ENCODE measurements at regions not wholly inside any gene's neighbourhood (a gene's known extent, or its start where the extent isn't known, plus 50 kb on each side); places are given as distances from the start of the nearest gene placed in this dataset.

DNA sequence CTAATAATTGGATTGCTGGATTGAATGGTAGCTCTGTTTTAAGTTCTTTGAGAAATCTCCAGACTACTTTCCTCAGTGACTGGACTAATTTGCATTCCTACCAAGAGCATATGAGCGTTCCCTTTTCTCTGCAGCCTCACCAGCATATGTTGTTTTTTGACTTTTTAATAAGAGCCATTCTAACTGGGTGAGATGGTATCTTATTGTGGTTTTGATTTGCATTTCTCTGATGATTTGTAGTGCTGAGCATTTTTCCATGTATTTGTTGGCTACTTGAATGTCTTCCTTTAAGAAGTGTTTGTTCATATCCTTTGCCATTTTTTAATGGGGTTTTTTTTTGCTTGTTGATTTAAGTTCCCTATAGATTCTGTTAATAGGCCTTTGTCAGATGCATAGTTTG lies 94.7 kb upstream of the AHI1 start:
- H3K4me3 Mint-ChIP-seq = no peak overlapping the region
- peaks cover 0 to 10% of the 10 kb centered on the region in 2 donors for H3K9me3 Mint-ChIP-seq
- H3K4me1 ChIP-seq (ENCODE audit: control insufficient read depth, insufficient read depth, low read length) = no peaks in the 10 kb centered on the region
- no peaks in the 10 kb centered on the region for H3K27me3 ChIP-seq (ENCODE audit: control insufficient read depth, insufficient read depth, low read length)
- intact Hi-C loops (cut with micrococcal nuclease) = no loop called here
- TF ChIP-seq, protein P1, sequence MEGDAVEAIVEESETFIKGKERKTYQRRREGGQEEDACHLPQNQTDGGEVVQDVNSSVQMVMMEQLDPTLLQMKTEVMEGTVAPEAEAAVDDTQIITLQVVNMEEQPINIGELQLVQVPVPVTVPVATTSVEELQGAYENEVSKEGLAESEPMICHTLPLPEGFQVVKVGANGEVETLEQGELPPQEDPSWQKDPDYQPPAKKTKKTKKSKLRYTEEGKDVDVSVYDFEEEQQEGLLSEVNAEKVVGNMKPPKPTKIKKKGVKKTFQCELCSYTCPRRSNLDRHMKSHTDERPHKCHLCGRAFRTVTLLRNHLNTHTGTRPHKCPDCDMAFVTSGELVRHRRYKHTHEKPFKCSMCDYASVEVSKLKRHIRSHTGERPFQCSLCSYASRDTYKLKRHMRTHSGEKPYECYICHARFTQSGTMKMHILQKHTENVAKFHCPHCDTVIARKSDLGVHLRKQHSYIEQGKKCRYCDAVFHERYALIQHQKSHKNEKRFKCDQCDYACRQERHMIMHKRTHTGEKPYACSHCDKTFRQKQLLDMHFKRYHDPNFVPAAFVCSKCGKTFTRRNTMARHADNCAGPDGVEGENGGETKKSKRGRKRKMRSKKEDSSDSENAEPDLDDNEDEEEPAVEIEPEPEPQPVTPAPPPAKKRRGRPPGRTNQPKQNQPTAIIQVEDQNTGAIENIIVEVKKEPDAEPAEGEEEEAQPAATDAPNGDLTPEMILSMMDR (IDR thresholded peaks at IDR 0.05) = no peak
- no peaks in the 10 kb centered on the region for H3K27me3 Mint-ChIP-seq (ENCODE audit: low read depth in 2 of 2)
- no peaks in the 10 kb centered on the region for H3K9me3 ChIP-seq (ENCODE audit: control insufficient read depth, insufficient read depth, low read length)
- no peaks in the 10 kb centered on the region for H3K36me3 ChIP-seq (ENCODE audit: control insufficient read depth, insufficient read depth, low read length)
- DNase-seq = no peak
- 83% methylated on average over 1 of the region's 1 CpG for WGBS (ENCODE audit: insufficient coverage)
- no peak overlapping the region for H3K27ac ChIP-seq (ENCODE audit: low read length)
- no peak overlapping the region for H3K27ac Mint-ChIP-seq
- no peaks in the 10 kb centered on the region for H3K36me3 Mint-ChIP-seq
- H3K4me1 Mint-ChIP-seq = peaks cover 2 to 11% of the 10 kb centered on the region in 2 donors
- ATAC-seq = no peak
- no peak overlapping the region for H3K4me3 ChIP-seq (ENCODE audit: low read length)

DNA sequence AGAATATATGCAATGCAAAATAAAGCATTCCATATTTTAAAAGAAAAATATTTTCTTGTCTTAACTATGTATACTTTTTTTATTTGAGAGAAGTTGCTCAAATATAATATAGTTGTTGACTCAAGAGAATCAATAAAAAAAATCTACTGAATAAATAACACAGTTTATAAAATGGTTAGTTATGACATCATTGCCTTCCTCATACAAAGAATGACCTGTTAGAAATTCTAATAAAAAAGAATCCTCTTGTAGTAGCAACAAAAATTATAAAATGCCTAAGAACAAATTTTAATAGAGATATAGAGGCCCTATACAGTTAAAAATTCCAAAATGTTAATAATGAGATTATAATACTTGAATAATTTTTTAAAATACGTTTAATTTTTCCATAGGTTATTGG lies 96.5 kb upstream of the AHI1 start:
- H3K9me3 Mint-ChIP-seq = peaks cover 0 to 13% of the 10 kb centered on the region in 2 donors
- H3K36me3 Mint-ChIP-seq = peaks cover 9% of the 10 kb centered on the region
- H3K27me3 Mint-ChIP-seq (ENCODE audit: low read depth in 2 of 2) = no peaks in the 10 kb centered on the region
- no peaks in the 10 kb centered on the region for H3K9me3 ChIP-seq (ENCODE audit: control insufficient read depth, insufficient read depth, low read length)
- no peak overlapping the region for H3K4me3 Mint-ChIP-seq
- ATAC-seq (no peak), DNase-seq (no peak)
- no peak overlapping the region for H3K27ac ChIP-seq (ENCODE audit: low read length)
- no peaks in the 10 kb centered on the region for H3K36me3 ChIP-seq (ENCODE audit: control insufficient read depth, insufficient read depth, low read length)
- H3K27me3 ChIP-seq (ENCODE audit: control insufficient read depth, insufficient read depth, low read length) = no peaks in the 10 kb centered on the region
- no peaks in the 10 kb centered on the region for H3K4me1 ChIP-seq (ENCODE audit: control insufficient read depth, insufficient read depth, low read length)
- no peak overlapping the region for H3K27ac Mint-ChIP-seq
- H3K4me1 Mint-ChIP-seq = no peaks in the 10 kb centered on the region
- intact Hi-C loops (cut with micrococcal nuclease) = no loop called here
- WGBS (ENCODE audit: insufficient coverage) = 100% methylated on average over 1 of the region's 1 CpG
- no peak overlapping the region for H3K4me3 ChIP-seq (ENCODE audit: low read length)
- TF ChIP-seq, protein P1 (IDR thresholded peaks at IDR 0.05) = no peak

DNA sequence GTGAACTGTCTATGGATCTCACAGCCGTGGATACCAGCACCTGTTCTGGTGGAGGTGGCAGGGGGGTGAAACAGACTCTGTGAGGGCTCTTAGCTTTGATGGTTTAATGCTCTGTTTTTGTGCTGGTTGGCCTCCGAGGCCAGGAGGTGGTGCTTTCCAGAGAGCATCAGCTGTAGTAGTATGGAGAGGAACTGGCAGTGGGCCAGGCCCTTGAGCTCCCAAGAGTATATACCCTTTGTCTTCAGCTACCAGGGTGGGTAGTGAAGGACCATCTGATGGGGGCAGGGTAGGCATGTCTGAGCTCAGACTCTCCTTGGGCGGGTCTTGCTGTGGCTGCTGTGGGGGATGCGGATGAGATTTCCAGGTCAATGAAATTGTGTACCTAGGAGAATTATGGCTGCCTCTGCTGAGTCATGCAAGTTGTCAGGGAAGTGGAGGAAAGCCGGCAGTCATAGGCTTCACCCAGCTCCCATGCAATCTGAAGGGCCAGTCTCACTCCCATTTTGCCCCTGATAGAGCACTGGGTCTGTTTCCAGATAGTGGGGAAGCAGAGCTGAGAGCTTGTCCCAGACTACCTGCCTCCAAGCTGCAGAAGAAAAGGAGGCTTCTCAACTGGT lies 102.7 kb upstream of the AHI1 start:
- ATAC-seq = no peak
- no peaks in the 10 kb centered on the region for H3K36me3 ChIP-seq (ENCODE audit: control insufficient read depth, insufficient read depth, low read length)
- WGBS (ENCODE audit: insufficient coverage) = 91% methylated on average over 5 of the region's 5 CpGs
- Mint-ChIP-seq H3K9me3 (peaks cover 0 to 3% of the 10 kb centered on the region in 2 donors), H3K4me3 (no peak overlapping the region), H3K36me3 (peaks cover 18% of the 10 kb centered on the region), H3K4me1 (no peaks in the 10 kb centered on the region), H3K27ac (no peak overlapping the region), H3K27me3 (ENCODE audit: low read depth in 2 of 2) (no peaks in the 10 kb centered on the region)
- intact Hi-C loops (cut with micrococcal nuclease) = no loop called here
- no peak overlapping the region for H3K27ac ChIP-seq (ENCODE audit: low read length)
- H3K4me3 ChIP-seq (ENCODE audit: low read length) = no peak overlapping the region
- H3K9me3 ChIP-seq (ENCODE audit: control insufficient read depth, insufficient read depth, low read length) = no peaks in the 10 kb centered on the region
- no peaks in the 10 kb centered on the region for H3K4me1 ChIP-seq (ENCODE audit: control insufficient read depth, insufficient read depth, low read length)
- TF ChIP-seq, protein P1 (IDR thresholded peaks at IDR 0.05) = no peak
- DNase-seq = no peak
- H3K27me3 ChIP-seq (ENCODE audit: control insufficient read depth, insufficient read depth, low read length) = no peaks in the 10 kb centered on the region

DNA sequence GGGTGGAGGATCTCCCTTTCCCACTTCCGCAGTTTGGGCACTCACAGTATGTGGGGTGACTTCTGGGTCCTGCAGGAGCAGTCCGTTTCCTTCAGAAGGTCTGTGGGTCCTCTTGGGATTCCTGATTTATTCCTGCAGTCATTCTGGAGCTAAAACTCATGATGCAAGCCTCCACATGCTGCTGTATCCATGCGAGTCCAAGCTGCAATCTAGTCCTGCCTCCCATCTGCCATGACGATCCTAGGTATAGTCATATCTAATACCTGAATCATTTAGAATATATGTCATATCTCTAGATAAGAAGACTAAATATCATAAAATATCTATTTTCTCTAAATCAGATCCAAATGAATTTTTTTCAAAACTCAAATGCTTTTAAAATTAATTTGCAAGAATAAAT lies 103.4 kb upstream of the AHI1 start:
- no peak overlapping the region for H3K27ac ChIP-seq (ENCODE audit: low read length)
- H3K9me3 ChIP-seq (ENCODE audit: control insufficient read depth, insufficient read depth, low read length) = no peaks in the 10 kb centered on the region
- no peaks in the 10 kb centered on the region for H3K36me3 ChIP-seq (ENCODE audit: control insufficient read depth, insufficient read depth, low read length)
- H3K36me3 Mint-ChIP-seq = peaks cover 18% of the 10 kb centered on the region
- 91% methylated on average over 3 of the region's 4 CpGs for WGBS (ENCODE audit: insufficient coverage)
- no peaks in the 10 kb centered on the region for H3K4me1 Mint-ChIP-seq
- H3K27me3 ChIP-seq (ENCODE audit: control insufficient read depth, insufficient read depth, low read length) = no peaks in the 10 kb centered on the region
- H3K9me3 Mint-ChIP-seq = peaks cover 0 to 3% of the 10 kb centered on the region in 2 donors
- H3K4me3 Mint-ChIP-seq = no peak overlapping the region
- TF ChIP-seq, protein P1 (IDR thresholded peaks at IDR 0.05) = no peak
- intact Hi-C loops (cut with micrococcal nuclease) = no loop called here
- H3K4me3 ChIP-seq (ENCODE audit: low read length) = no peak overlapping the region
- no peaks in the 10 kb centered on the region for H3K27me3 Mint-ChIP-seq (ENCODE audit: low read depth in 2 of 2)
- ATAC-seq (no peak), DNase-seq (no peak)
- no peaks in the 10 kb centered on the region for H3K4me1 ChIP-seq (ENCODE audit: control insufficient read depth, insufficient read depth, low read length)
- no peak overlapping the region for H3K27ac Mint-ChIP-seq

All from natural killer cell (primary cell).